A549 (cell line): ENCODE measurements at regions not wholly inside any gene's neighbourhood (a gene's known extent, or its start where the extent isn't known, plus 50 kb on each side); places are given as distances from the start of the nearest gene placed in this dataset.

Experiments used
- CBX2 ChIP-seq: fragments of 200-600 bp; sonication (generic); IDR thresholded peaks from 2 replicates; pipeline ENCODE4 v1.6.1; 2016; ENCODE audit warnings: low read depth, mild to moderate bottlenecking, borderline replicate concordance
- ELK1 ChIP-seq: fragments of 150-350 bp; IDR thresholded peaks from 2 replicates; pipeline ENCODE4 v1.6.1; 2014; ENCODE audit warnings: low read depth, mild to moderate bottlenecking, low read length
- JUNB ChIP-seq: fragments of >200 bp; sonication (Bioruptor Twin); formaldehyde crosslinking; IDR thresholded peaks from 2 replicates; pipeline ENCODE4 v1.6.1; 2016
- KDM1A ChIP-seq: fragments of 200-600 bp; sonication (generic); IDR thresholded peaks from 2 replicates; pipeline ENCODE4 v1.6.1; 2016; ENCODE audit warnings: low read depth, mild to moderate bottlenecking
- MAX ChIP-seq: IDR thresholded peaks from 2 replicates; pipeline ENCODE4 v1.6.1; 2012
- MYC ChIP-seq: IDR thresholded peaks from 2 replicates; pipeline ENCODE4 v1.6.1; 2012; ENCODE audit warnings: mild to moderate bottlenecking, inconsistent platforms, low read length, improper control_type of control experiment, borderline replicate concordance
- NR3C1 ChIP-seq: fragments of >200 bp; sonication (Bioruptor Twin); formaldehyde crosslinking; IDR thresholded peaks from 3 replicates; pipeline ENCODE4 v1.6.1; 2017
- POLR2A ChIP-seq: IDR thresholded peaks from 2 replicates; pipeline ENCODE4 v1.6.1; 2012; ENCODE audit warnings: mild to moderate bottlenecking, low read length
- RAD21 ChIP-seq, 2 experiments: fragments of >200 bp in 1 of 2; sonication (Bioruptor Twin) in 1 of 2; formaldehyde crosslinking in 1 of 2; IDR thresholded peaks in 1 of 2; conservative IDR thresholded peaks in 1 of 2; 2 replicates in 1 of 2; 3 replicates in 1 of 2; pipeline ENCODE4 v1.6.1; 2012 to 2018; ENCODE audit warnings: inconsistent platforms in 1 of 2
- REST ChIP-seq: fragments of 200-600 bp; sonication (generic); IDR thresholded peaks from 2 replicates; pipeline ENCODE4 v1.6.1; 2016; ENCODE audit warnings: antibody characterized with exemption, mild to moderate bottlenecking, moderate library complexity
- RFX5 ChIP-seq: fragments of 450-650 bp; IDR thresholded peaks from 2 replicates; pipeline ENCODE4 v1.7.1; 2014; ENCODE audit warnings: antibody characterized with exemption, mild to moderate bottlenecking, moderate library complexity
- TFCP2L1 ChIP-seq: fragments of 250-450 bp; sonication (Bioruptor Pico); IDR thresholded peaks from 2 replicates; pipeline ENCODE4 v1.5.0; 2021; ENCODE audit warnings: mild to moderate bottlenecking
- TP53 ChIP-seq: fragments of 250-450 bp; sonication (Bioruptor Pico); IDR thresholded peaks from 2 replicates; pipeline ENCODE4 v1.5.0; 2021; ENCODE audit warnings: mild to moderate bottlenecking, moderate library complexity
- TF ChIP-seq, protein P1 (sequence below): fragments of >200 bp; sonication (Bioruptor Twin); formaldehyde crosslinking; IDR thresholded peaks from 3 replicates; pipeline ENCODE4 v1.5.1; 2016

DNA sequence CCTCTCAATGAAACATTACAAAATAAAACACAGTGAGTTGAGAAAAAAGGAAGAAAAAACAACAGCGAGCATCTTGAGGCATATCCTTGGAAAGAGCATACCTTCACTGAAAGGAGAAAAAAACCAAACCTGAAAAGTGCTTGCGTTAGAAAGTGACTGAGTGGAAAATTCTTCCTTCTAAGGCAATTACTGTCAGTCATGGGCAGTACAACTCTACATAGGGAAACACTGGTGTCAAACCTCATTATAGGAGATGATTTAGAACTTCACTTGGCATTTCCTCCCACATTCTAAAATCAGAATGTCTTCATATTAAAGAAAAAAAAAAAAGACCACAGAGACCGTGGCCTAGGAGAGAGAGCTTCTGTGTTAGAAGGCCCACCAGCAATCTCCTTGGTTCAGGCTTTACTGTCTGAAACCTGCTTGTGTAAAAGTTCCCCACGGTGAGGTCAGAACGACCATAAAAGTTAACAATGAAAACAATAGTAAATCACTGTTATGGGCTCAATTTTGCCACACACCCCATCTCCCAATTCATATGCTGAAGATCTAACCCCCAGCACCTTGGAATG lies 91.1 kb upstream of the CRY1 start:
- TF ChIP-seq, protein P1, sequence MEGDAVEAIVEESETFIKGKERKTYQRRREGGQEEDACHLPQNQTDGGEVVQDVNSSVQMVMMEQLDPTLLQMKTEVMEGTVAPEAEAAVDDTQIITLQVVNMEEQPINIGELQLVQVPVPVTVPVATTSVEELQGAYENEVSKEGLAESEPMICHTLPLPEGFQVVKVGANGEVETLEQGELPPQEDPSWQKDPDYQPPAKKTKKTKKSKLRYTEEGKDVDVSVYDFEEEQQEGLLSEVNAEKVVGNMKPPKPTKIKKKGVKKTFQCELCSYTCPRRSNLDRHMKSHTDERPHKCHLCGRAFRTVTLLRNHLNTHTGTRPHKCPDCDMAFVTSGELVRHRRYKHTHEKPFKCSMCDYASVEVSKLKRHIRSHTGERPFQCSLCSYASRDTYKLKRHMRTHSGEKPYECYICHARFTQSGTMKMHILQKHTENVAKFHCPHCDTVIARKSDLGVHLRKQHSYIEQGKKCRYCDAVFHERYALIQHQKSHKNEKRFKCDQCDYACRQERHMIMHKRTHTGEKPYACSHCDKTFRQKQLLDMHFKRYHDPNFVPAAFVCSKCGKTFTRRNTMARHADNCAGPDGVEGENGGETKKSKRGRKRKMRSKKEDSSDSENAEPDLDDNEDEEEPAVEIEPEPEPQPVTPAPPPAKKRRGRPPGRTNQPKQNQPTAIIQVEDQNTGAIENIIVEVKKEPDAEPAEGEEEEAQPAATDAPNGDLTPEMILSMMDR = no peak
- no peak for TF ChIP-seq POLR2A
- TF ChIP-seq RFX5 = no peak
- TF ChIP-seq JUNB = no peak
- TF ChIP-seq TP53 (CRISPR knock-in tag) = no peak
- no peak for TF ChIP-seq KDM1A
- TF ChIP-seq NR3C1 = no peak
- no peak for TF ChIP-seq MYC
- no peak for TF ChIP-seq ELK1
- no peak for TF ChIP-seq CBX2
- no peak for TF ChIP-seq MAX
- TF ChIP-seq REST = no peak
- TF ChIP-seq TFCP2L1 (CRISPR knock-in tag) = no peak
- TF ChIP-seq RAD21 (conservative IDR thresholded peaks at IDR 0.05 in 1 of 2, IDR thresholded peaks at IDR 0.05 in 1 of 2) = no peak
